ENCODE measurements at regions not wholly inside any gene's neighbourhood (a gene's known extent, or its start where the extent isn't known, plus 50 kb on each side); places are given as distances from the start of the nearest gene placed in this dataset.

DNA sequence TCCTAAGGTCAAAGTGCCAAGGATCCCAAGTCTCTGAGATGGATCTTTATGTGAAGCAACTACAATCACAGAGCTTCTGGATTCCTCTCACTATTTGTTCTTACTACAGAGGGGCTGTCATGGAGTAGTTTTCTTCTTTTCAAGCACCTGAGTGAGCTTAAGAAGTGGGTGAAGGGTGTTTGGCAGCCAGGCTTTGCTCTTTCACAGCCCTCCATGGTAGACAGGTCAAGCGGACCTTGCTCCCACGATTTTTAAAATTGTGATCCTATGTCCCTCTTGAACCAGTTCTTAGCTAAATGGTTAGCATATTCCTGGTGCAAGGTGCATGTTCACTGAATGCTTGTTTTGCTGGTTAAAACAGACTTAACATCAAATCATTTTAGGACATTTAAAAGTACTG lies 332.2 kb downstream of the GADD45G start:
- TF ChIP-seq, protein P1, sequence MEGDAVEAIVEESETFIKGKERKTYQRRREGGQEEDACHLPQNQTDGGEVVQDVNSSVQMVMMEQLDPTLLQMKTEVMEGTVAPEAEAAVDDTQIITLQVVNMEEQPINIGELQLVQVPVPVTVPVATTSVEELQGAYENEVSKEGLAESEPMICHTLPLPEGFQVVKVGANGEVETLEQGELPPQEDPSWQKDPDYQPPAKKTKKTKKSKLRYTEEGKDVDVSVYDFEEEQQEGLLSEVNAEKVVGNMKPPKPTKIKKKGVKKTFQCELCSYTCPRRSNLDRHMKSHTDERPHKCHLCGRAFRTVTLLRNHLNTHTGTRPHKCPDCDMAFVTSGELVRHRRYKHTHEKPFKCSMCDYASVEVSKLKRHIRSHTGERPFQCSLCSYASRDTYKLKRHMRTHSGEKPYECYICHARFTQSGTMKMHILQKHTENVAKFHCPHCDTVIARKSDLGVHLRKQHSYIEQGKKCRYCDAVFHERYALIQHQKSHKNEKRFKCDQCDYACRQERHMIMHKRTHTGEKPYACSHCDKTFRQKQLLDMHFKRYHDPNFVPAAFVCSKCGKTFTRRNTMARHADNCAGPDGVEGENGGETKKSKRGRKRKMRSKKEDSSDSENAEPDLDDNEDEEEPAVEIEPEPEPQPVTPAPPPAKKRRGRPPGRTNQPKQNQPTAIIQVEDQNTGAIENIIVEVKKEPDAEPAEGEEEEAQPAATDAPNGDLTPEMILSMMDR (IDR thresholded peaks at IDR 0.05; ENCODE audit: insufficient read depth, low read depth, low read length, missing control alignments) = no peak
- DNase-seq (ENCODE audit: low read depth) = no peak
- no peak overlapping the region for H3K4me3 ChIP-seq (ENCODE audit: low read depth, low read length)

DNA sequence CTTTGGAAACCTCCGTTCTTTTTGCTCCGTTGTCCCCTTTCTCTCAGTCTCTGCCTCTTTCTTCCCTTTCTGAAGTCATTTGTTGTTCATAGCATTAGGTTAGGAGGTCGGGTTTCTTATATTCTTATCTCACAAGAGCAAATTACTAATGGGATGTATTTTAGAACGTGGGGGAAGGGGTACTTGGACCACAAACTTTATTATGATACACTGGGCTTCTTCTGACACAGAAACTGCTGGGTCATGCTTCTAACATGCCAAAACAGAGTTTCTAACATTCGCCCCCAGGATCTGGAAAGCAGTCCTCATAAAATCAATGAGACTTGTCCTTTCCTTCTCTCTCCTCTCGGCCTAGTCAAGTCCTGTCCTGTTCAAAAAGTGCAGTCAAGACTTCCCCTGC lies 334.4 kb downstream of the GADD45G start:
- DNase-seq (ENCODE audit: low read depth) = no peak
- no peak overlapping the region for H3K4me3 ChIP-seq (ENCODE audit: low read depth, low read length)
- TF ChIP-seq, protein P1 (IDR thresholded peaks at IDR 0.05; ENCODE audit: insufficient read depth, low read depth, low read length, missing control alignments) = no peak

DNA sequence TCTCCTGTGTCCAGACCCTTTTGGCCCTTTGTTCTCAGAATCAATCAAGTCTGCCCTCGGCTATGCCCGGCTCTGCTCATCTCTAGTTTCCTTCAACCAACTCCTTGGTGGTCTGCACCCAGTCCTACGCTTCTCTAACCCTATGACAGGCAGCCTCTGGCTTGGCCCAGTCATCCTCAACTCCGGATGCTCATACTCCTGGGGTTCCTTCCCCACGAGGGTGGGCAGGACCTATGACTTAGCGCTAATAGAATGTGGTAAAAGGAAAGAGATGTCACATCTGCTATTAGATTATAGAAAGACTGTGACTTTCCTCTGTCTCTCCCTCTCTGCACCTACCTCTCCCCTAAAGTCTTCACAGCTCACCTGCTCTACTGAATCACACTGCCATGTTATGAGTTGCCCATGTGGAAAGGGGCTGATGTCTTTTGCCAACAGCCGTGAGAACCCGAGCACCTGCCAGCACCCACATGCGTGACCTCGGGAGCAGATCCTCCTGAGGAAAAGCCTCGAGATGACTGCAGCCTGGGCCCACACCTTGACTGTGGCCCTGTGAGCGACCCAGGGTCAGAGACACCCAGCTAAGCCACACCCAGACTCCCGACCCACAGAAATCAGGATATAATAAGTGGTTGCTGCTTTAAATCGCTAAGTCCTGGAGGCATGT lies 334.9 kb downstream of the GADD45G start:
- H3K4me3 ChIP-seq (ENCODE audit: low read depth, low read length) = no peak overlapping the region
- TF ChIP-seq, protein P1 (IDR thresholded peaks at IDR 0.05; ENCODE audit: insufficient read depth, low read depth, low read length, missing control alignments) = no peak
- DNase-seq (ENCODE audit: low read depth) = no peak

DNA sequence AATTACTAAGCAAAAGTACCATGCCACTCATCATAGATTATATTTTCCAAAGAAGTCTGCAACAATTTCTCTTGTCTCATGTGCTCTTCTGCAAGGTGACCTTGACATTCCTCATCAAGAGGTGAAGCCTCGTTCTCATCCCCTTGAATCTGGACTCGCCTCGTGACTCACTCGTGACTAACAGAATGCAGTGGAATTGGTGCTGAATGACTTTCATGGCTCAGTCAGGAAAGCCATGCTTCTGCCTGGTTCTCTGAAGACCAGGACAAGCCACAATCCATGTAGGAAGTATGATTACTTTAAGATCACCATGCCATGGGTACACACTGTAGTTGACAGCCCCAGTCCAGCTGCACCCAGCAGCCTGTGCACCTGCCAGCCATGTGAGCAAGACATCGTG lies 335.8 kb downstream of the GADD45G start:
- DNase-seq (ENCODE audit: low read depth) = no peak
- TF ChIP-seq, protein P1 (IDR thresholded peaks at IDR 0.05; ENCODE audit: insufficient read depth, low read depth, low read length, missing control alignments) = no peak
- no peak overlapping the region for H3K4me3 ChIP-seq (ENCODE audit: low read depth, low read length)

DNA sequence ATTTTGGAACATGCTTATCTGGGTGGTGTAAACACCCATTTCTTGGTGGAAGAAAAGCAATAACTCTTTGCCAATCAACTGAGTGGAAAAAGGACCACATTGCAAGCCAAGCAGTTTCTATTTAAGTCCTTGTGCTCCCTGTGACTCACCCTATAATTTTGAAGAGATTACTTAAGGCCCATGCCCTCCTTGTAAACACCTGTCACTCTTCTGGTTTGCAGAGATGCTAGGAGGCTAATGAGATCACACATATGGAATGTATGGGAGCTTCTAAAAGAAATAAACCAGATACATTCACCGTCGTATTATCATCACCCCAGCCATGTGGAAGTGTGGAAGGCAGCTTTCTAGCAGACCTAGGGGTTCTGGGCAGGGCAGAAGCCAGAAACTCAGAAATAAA lies 337.1 kb downstream of the GADD45G start:
- TF ChIP-seq, protein P1 (IDR thresholded peaks at IDR 0.05; ENCODE audit: insufficient read depth, low read depth, low read length, missing control alignments) = no peak
- DNase-seq (ENCODE audit: low read depth) = no peak

DNA sequence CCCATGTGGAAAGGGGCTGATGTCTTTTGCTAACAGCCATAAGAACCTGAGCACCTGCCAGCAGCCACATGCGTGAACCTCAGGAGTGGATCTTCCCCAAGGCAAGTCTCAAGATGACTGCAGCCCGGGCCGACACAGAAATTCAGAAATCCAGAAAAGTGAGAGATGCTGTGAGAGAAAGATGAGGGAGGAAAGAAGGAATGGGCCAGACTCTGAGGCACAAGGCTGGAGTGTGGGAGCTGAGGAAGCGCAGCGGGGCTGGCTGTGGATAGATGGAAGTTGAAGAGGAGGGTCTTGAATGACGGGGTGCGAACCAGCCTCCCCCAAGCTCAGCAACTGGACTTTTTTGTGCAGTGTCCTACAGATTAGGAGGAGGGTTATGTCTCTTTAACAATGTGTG lies 337.8 kb downstream of the GADD45G start:
- no peak overlapping the region for H3K4me3 ChIP-seq (ENCODE audit: low read depth, low read length)
- no peak for DNase-seq (ENCODE audit: low read depth)
- TF ChIP-seq, protein P1 (IDR thresholded peaks at IDR 0.05; ENCODE audit: insufficient read depth, low read depth, low read length, missing control alignments) = no peak

More for the DNA sequence above, 337.1 kb downstream of the GADD45G start:
- H3K4me3 ChIP-seq (ENCODE audit: low read depth, low read length) = no peak overlapping the region

DNA sequence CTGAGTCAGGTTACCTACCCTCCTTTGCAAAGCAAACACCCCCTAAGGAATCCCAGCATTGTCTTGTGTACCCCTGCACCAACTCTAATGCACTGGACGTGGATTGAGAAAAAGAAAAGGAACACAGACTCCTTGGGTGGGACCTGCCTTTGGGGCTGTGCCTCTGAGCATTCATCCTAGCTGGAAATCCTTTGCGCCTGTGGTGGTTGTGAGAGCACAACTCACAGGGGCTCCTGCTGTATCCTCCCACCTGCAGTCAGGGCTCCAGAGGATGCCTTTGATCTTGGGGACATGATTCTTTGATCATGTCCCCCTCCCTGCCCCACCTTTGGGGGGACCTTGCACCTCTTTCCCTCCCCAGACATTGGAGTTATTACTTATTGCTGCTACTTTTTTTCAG lies 338.5 kb downstream of the GADD45G start:
- DNase-seq (ENCODE audit: low read depth) = no peak
- H3K4me3 ChIP-seq (ENCODE audit: low read depth, low read length) = no peak overlapping the region
- TF ChIP-seq, protein P1 (IDR thresholded peaks at IDR 0.05; ENCODE audit: insufficient read depth, low read depth, low read length, missing control alignments) = no peak

Data from GM12865 (cell line).